ENCODE measurements at regions not wholly inside any gene's neighbourhood (a gene's known extent, or its start where the extent isn't known, plus 50 kb on each side); places are given as distances from the start of the nearest gene placed in this dataset.

GRCh38 chr14:85856430-85856829, 326.5 kb downstream of the FLRT2 start:
- TF ChIP-seq CTCF (IDR thresholded peaks at IDR 0.05), result peak; percentile 37
- TF ChIP-seq EZH2 (IDR thresholded peaks at IDR 0.05), result no peak

Data from neural progenitor cell (in vitro differentiated cells).